Ishikawa (cell line): ENCODE measurements at regions not wholly inside any gene's neighbourhood (a gene's known extent, or its start where the extent isn't known, plus 50 kb on each side); places are given as distances from the start of the nearest gene placed in this dataset.

ENCODE experiments used
- CEBPB ChIP-seq: IDR thresholded peaks from 2 replicates; pipeline ENCODE4 v1.6.1; 2012
- CREB1 ChIP-seq: IDR thresholded peaks from 2 replicates; pipeline ENCODE4 v1.6.1; 2012; ENCODE audit warnings: low read depth
- EGR1 ChIP-seq: IDR thresholded peaks from 2 replicates; pipeline ENCODE4 v1.6.1; 2012
- EP300 ChIP-seq: IDR thresholded peaks from 2 replicates; pipeline ENCODE4 v1.6.1; 2012; ENCODE audit warnings: borderline replicate concordance
- FOXM1 ChIP-seq: IDR thresholded peaks from 2 replicates; pipeline ENCODE4 v1.6.1; 2012; ENCODE audit warnings: low read depth, borderline replicate concordance
- NFIC ChIP-seq: IDR thresholded peaks from 2 replicates; pipeline ENCODE4 v1.6.1; 2012
- RAD21 ChIP-seq: IDR thresholded peaks from 2 replicates; pipeline ENCODE4 v1.6.1; 2012; ENCODE audit warnings: low read depth
- REST ChIP-seq: IDR thresholded peaks from 2 replicates; pipeline ENCODE4 v1.6.1; 2012; ENCODE audit warnings: low read depth, mild to moderate bottlenecking
- TAF1 ChIP-seq: IDR thresholded peaks from 2 replicates; pipeline ENCODE4 v1.6.1; 2012; ENCODE audit warnings: low read depth, mild to moderate bottlenecking
- TCF12 ChIP-seq: IDR thresholded peaks from 2 replicates; pipeline ENCODE4 v1.6.1; 2012; ENCODE audit warnings: low read depth
- TEAD4 ChIP-seq: IDR thresholded peaks from 2 replicates; pipeline ENCODE4 v1.6.1; 2012
- YY1 ChIP-seq: IDR thresholded peaks from 2 replicates; pipeline ENCODE4 v1.6.1; 2012; ENCODE audit warnings: low read depth
- ZBTB7A ChIP-seq: IDR thresholded peaks from 2 replicates; pipeline ENCODE4 v1.6.1; 2012; ENCODE audit warnings: low read depth
- TF ChIP-seq, protein P1 (sequence below): IDR thresholded peaks from 2 replicates; pipeline ENCODE4 v1.6.1; 2012
- TF ChIP-seq, protein P2 (sequence below): IDR thresholded peaks from 2 replicates; pipeline ENCODE4 v1.6.1; 2012

- TF ChIP-seq RAD21 (no peak), TEAD4 (no peak), CREB1 (no peak), NFIC (no peak), TCF12 (no peak), EP300 (no peak), REST (no peak), ZBTB7A (no peak), TAF1 (no peak), EGR1 (no peak), FOXM1 (no peak), YY1 (no peak), CEBPB (no peak)
- TF ChIP-seq, protein P1, sequence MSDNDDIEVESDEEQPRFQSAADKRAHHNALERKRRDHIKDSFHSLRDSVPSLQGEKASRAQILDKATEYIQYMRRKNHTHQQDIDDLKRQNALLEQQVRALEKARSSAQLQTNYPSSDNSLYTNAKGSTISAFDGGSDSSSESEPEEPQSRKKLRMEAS: no peak
- TF ChIP-seq, protein P2, sequence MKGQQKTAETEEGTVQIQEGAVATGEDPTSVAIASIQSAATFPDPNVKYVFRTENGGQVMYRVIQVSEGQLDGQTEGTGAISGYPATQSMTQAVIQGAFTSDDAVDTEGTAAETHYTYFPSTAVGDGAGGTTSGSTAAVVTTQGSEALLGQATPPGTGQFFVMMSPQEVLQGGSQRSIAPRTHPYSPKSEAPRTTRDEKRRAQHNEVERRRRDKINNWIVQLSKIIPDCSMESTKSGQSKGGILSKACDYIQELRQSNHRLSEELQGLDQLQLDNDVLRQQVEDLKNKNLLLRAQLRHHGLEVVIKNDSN: no peak
Measured at GRCh38 chr4:164138521-164138920, 615.4 kb upstream of the SMIM31 start.

DNA sequence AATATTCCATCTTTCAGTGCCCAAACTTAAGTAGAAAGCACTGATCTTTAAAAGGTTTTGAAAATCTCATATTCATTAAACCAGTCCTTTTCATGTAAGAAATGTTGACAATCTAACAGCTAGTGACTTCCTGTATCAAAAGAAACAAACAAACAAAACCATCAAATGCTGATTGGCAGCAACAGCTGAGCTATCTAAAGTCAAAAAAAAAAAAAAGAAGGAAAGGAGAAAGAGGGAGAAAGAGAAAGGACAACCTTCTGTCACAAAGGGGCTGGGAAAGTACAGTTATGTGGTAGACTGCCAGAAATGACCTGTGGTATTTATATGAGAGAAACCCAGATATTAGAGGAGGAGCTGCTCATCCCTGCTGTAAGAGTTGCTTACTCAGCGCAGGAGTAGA lies 614.6 kb upstream of the SMIM31 start:
- TF ChIP-seq RAD21: no peak
- no peak for TF ChIP-seq EGR1
- no peak for TF ChIP-seq TCF12
- no peak for TF ChIP-seq ZBTB7A
- TF ChIP-seq EP300: no peak
- no peak for TF ChIP-seq FOXM1
- TF ChIP-seq REST: no peak
- TF ChIP-seq NFIC: no peak
- no peak for TF ChIP-seq TAF1
- TF ChIP-seq, protein P1: no peak
- no peak for TF ChIP-seq YY1
- TF ChIP-seq, protein P2: no peak
- TF ChIP-seq TEAD4: no peak
- TF ChIP-seq CEBPB: no peak
- TF ChIP-seq CREB1: no peak

DNA sequence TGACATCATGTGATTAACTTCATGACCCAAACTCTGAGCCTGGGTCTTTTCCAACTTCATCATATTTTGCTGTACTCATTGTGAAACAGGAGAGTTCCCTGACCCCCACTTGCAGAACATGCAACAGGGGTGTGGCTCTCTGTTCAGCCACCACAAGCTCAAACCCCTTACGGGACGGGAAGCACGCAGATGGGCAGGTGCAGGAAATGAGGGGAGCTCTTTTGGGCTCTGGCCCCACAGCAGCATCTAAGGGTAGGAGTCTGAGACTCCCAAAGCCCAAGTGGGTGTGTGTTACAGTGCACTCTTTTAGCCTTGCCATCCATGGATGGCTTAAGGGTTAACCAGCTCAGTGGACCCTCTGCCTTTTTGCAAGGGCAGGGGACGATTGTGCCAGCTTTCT lies 599.5 kb upstream of the SMIM31 start:
- no peak for TF ChIP-seq YY1
- no peak for TF ChIP-seq CREB1
- no peak for TF ChIP-seq NFIC
- TF ChIP-seq, protein P1: no peak
- TF ChIP-seq EGR1: no peak
- TF ChIP-seq TAF1: no peak
- TF ChIP-seq CEBPB: no peak

DNA sequence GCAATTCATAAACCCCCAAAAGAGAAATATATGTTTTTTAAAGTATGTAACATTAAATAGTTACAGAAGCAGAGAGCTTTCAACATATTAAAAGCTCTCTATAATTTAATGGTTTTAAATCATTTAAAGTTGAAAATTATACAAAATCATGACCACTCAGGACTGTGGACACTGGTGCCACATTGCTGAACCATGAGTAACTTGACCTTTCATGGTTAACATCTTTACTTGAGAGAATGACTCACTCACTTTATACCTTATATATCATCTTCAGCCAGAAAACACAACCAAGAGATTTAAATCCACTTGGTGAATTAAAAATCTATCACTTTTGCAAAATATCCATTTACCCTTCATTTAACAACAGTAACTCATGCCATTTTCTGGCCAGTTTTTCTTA lies 584.3 kb upstream of the SMIM31 start:
- TF ChIP-seq TAF1 (no peak), EP300 (no peak), CEBPB (no peak)

GRCh38 chr4:164177153-164177552 lies 576.8 kb upstream of the SMIM31 start:
- no peak for TF ChIP-seq ZBTB7A
- TF ChIP-seq, protein P2: no peak
- no peak for TF ChIP-seq EGR1
- TF ChIP-seq TEAD4: no peak
- TF ChIP-seq CEBPB: no peak
- TF ChIP-seq YY1: no peak
- TF ChIP-seq TCF12: no peak
- TF ChIP-seq CREB1: no peak
- no peak for TF ChIP-seq EP300
- TF ChIP-seq RAD21: no peak
- TF ChIP-seq TAF1: no peak
- TF ChIP-seq, protein P1: no peak
- no peak for TF ChIP-seq FOXM1
- TF ChIP-seq REST: no peak
- no peak for TF ChIP-seq NFIC
